ENCODE measurements at regions not wholly inside any gene's neighbourhood (a gene's known extent, or its start where the extent isn't known, plus 50 kb on each side); places are given as distances from the start of the nearest gene placed in this dataset.
A peak's percentile ranks its signal among the peaks of the same experiment; 100 is the strongest.

DNA sequence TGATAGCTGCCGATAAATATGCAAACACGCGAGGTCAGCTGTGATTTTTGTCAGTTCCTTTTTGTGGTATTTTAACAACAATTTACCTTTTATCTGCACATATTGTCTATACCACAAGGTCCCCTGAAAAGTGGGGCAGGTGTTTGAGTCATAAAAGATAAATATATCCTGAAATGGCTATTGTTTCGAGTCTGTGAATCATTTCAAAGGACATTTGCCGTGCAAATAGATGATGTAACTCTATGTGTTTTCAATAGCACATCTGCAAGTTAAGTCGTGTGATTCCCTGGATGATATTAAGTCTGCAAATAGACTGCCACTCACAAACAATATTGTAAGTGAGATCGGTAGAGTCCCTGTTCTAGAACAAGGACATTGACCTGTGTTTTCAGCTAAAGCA is 193.0 kb upstream of the PITRM1 start:
- Histone ChIP-seq H3K9me3 (replicated peaks; ENCODE audit: control insufficient read depth, insufficient read depth, low read length) (no peaks in the 10 kb centered on the region), H3K4me1 (ENCODE audit: control insufficient read depth, extremely low read depth, insufficient read depth, low read length) (peaks cover 4% of the 10 kb centered on the region), H4K20me1 (replicated peaks; ENCODE audit: control insufficient read depth, extremely low read depth, insufficient read depth, low read length) (no peaks in the 10 kb centered on the region), H2AFZ (ENCODE audit: low read depth, low read length) (no peak overlapping the region), H3K27ac (ENCODE audit: insufficient read depth, low read depth, low read length) (no peak overlapping the region), H3K79me2 (ENCODE audit: control insufficient read depth, insufficient read depth, low read length) (no peaks in the 10 kb centered on the region), H3K4me3 (replicated peaks in 1 of 3; ENCODE audit: insufficient read depth in 1 of 3, low read depth in 1 of 3, low read length in 3 of 3) (no peak overlapping the region), H3K27me3 (ENCODE audit: control insufficient read depth in 2 of 2, insufficient read depth in 2 of 2, low read length in 2 of 2) (no peaks in the 10 kb centered on the region), H3K9ac (replicated peaks; ENCODE audit: extremely low read depth, insufficient read depth, low read length) (no peak overlapping the region), H3K36me3 (ENCODE audit: control insufficient read depth in 2 of 2, extremely low read depth in 1 of 2, insufficient read depth in 2 of 2, low read length in 2 of 2) (no peaks in the 10 kb centered on the region), H3K9me1 (replicated peaks; ENCODE audit: control insufficient read depth, extremely low read depth, insufficient read depth, low read length) (no peaks in the 10 kb centered on the region), H3K4me2 (ENCODE audit: insufficient read depth, low read length) (no peak overlapping the region)
- no TSS peak for BruUV-seq (replicated peaks)
- peak; percentile 32 for DNase-seq (ENCODE audit: low read depth, low spot score)
- FAIRE-seq = peak; percentile 78
- intact Hi-C loops (cut with micrococcal nuclease) = loop anchor here (10.0 kb wide), 1 partner anchor 121 kb away; no protein-coding TSS in a partner anchor
- ChIA-PET CTCF (interaction anchor here (0.6 kb wide), 1 partner anchor 22 kb away, joined by 4 read pairs; no protein-coding TSS in a partner anchor), POLR2A (no interaction called here)
- TF ChIP-seq FOS (IDR thresholded peaks at IDR 0.05; ENCODE audit: borderline replicate concordance, insufficient read depth, low read length) (peak; percentile 27), EZH2 (IDR thresholded peaks at IDR 0.05; ENCODE audit: borderline replicate concordance, low read depth, low read length, severe bottlenecking) (no peak), POLR2AphosphoS5 (IDR thresholded peaks at IDR 0.05; ENCODE audit: insufficient read depth, low read depth, low read length) (no peak), POLR2A (IDR thresholded peaks at IDR 0.05; ENCODE audit: low read depth, low read length) (no peak), MYC (IDR thresholded peaks at IDR 0.05; ENCODE audit: low read depth, low read length) (no peak), GATA2 (IDR thresholded peaks at IDR 0.05; ENCODE audit: insufficient read depth, insufficient read length, low read depth, low read length) (no peak), JUN (IDR thresholded peaks at IDR 0.05; ENCODE audit: borderline replicate concordance, insufficient read depth, insufficient read length, low read depth) (peak; percentile 58)
- TF ChIP-seq, protein P1, sequence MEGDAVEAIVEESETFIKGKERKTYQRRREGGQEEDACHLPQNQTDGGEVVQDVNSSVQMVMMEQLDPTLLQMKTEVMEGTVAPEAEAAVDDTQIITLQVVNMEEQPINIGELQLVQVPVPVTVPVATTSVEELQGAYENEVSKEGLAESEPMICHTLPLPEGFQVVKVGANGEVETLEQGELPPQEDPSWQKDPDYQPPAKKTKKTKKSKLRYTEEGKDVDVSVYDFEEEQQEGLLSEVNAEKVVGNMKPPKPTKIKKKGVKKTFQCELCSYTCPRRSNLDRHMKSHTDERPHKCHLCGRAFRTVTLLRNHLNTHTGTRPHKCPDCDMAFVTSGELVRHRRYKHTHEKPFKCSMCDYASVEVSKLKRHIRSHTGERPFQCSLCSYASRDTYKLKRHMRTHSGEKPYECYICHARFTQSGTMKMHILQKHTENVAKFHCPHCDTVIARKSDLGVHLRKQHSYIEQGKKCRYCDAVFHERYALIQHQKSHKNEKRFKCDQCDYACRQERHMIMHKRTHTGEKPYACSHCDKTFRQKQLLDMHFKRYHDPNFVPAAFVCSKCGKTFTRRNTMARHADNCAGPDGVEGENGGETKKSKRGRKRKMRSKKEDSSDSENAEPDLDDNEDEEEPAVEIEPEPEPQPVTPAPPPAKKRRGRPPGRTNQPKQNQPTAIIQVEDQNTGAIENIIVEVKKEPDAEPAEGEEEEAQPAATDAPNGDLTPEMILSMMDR (IDR thresholded peaks at IDR 0.05; ENCODE audit: extremely low read depth in 1 of 2, insufficient read depth in 1 of 2, low read depth in 1 of 2, low read length in 2 of 2) = no peak
- TF ChIP-seq, protein P2, sequence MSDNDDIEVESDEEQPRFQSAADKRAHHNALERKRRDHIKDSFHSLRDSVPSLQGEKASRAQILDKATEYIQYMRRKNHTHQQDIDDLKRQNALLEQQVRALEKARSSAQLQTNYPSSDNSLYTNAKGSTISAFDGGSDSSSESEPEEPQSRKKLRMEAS (IDR thresholded peaks at IDR 0.05; ENCODE audit: insufficient read depth, insufficient read length) = no peak
- dilution Hi-C loops (cut with MboI; ENCODE audit: extremely low pct_ligation_motif_present, low sequenced_read_pairs) = no loop called here
